ENCODE measurements at regions not wholly inside any gene's neighbourhood (a gene's known extent, or its start where the extent isn't known, plus 50 kb on each side); places are given as distances from the start of the nearest gene placed in this dataset.

DNA sequence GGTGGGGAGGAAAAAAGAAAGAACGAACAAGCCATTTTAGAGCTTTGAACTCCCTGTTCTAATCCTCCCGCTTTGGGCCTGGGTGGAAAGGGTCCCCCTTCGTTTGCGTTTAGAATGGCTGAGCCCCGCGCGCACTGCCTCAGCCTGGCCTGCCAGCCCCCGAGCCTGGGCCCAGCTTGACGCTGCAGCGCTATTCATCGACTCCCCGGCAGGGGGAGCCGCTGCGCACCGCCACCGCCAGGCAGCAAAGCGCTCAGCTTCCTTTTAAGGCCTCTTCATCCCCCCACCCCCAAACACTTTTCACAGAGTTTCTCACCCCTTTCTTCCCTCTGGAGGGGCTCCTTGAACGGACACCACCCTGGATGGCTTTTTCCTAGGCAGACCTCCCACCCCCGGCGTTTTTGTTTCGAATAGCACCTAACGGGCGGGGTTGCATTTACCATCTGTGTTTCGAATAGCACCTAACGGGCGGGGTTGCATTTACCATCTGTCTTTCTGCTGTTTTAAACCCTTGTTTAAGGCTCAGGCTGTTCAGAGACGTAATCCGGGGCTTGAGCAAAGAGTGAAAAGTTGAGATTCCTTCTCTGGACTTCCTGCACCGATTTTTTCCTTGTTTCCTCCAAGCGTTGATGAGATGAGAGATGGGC lies 56.4 kb upstream of the PIWIL1 start:
- no peaks in the 10 kb centered on the region for H3K4me1 Mint-ChIP-seq
- H3K27me3 Mint-ChIP-seq (ENCODE audit: low read depth): peaks cover 19% of the 10 kb centered on the region
- TF ChIP-seq, protein P1, sequence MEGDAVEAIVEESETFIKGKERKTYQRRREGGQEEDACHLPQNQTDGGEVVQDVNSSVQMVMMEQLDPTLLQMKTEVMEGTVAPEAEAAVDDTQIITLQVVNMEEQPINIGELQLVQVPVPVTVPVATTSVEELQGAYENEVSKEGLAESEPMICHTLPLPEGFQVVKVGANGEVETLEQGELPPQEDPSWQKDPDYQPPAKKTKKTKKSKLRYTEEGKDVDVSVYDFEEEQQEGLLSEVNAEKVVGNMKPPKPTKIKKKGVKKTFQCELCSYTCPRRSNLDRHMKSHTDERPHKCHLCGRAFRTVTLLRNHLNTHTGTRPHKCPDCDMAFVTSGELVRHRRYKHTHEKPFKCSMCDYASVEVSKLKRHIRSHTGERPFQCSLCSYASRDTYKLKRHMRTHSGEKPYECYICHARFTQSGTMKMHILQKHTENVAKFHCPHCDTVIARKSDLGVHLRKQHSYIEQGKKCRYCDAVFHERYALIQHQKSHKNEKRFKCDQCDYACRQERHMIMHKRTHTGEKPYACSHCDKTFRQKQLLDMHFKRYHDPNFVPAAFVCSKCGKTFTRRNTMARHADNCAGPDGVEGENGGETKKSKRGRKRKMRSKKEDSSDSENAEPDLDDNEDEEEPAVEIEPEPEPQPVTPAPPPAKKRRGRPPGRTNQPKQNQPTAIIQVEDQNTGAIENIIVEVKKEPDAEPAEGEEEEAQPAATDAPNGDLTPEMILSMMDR (IDR thresholded peaks at IDR 0.05; ENCODE audit: unreplicated experiment in 3 of 3): peak; percentile 50 to 70 (median 57)
- no peak overlapping the region for H3K27ac Mint-ChIP-seq
- no peaks in the 10 kb centered on the region for H3K36me3 Mint-ChIP-seq (ENCODE audit: low read depth)
- no peak overlapping the region for H3K4me3 Mint-ChIP-seq
- peaks cover 18% of the 10 kb centered on the region for H3K9me3 Mint-ChIP-seq

- H3K36me3 Mint-ChIP-seq (ENCODE audit: low read depth): no peaks in the 10 kb centered on the region
- peaks cover 21% of the 10 kb centered on the region for H3K27me3 Mint-ChIP-seq (ENCODE audit: low read depth)
- H3K4me1 Mint-ChIP-seq: peaks cover 23% of the 10 kb centered on the region
- no peak overlapping the region for H3K4me3 Mint-ChIP-seq
- H3K27ac Mint-ChIP-seq: no peak overlapping the region
- H3K9me3 Mint-ChIP-seq: peaks cover 23% of the 10 kb centered on the region
- TF ChIP-seq, protein P1 (IDR thresholded peaks at IDR 0.05; ENCODE audit: unreplicated experiment in 3 of 3): peak in 2 of 3 experiments; percentile 21 to 39
These were observed 51.6 kb upstream of the PIWIL1 start for GRCh38 chr12:130286041-130286440.

- H3K27me3 Mint-ChIP-seq (ENCODE audit: low read depth): peaks cover 21% of the 10 kb centered on the region
- no peaks in the 10 kb centered on the region for H3K36me3 Mint-ChIP-seq (ENCODE audit: low read depth)
- TF ChIP-seq, protein P1 (IDR thresholded peaks at IDR 0.05; ENCODE audit: unreplicated experiment in 3 of 3): no peak
- no peak overlapping the region for H3K27ac Mint-ChIP-seq
- peaks cover 29% of the 10 kb centered on the region for H3K9me3 Mint-ChIP-seq
- peaks cover 23% of the 10 kb centered on the region for H3K4me1 Mint-ChIP-seq
- no peak overlapping the region for H3K4me3 Mint-ChIP-seq
These were observed 50.8 kb upstream of the PIWIL1 start for GRCh38 chr12:130286741-130287440.

All from nephron (organoid).